Fibroblast of villous mesenchyme (primary cell): ENCODE measurements at regions not wholly inside any gene's neighbourhood (a gene's known extent, or its start where the extent isn't known, plus 50 kb on each side); places are given as distances from the start of the nearest gene placed in this dataset.

Experiments used
- DNase-seq: peaks from one replicate; pipeline ENCODE4 v3.0.0-alpha.2; 2010; ENCODE audit warnings: low read depth
- H3K4me3 ChIP-seq: 2 replicates; pipeline ENCODE4 v1.5.1; 2011; ENCODE audit warnings: low read depth, mild to moderate bottlenecking, low read length
- CTCF ChIP-seq: IDR thresholded peaks from 2 replicates; pipeline ENCODE4 v1.5.1; 2012; ENCODE audit warnings: low read depth, mild to moderate bottlenecking, low read length; ENCODE audit not compliant: insufficient read depth

- no peak overlapping the region for H3K4me3 ChIP-seq
- DNase-seq, result no peak
- no peak for TF ChIP-seq CTCF
Observed at GRCh38 chr9:105984714-105985113, 290.4 kb downstream of the TMEM38B start.

GRCh38 chr9:105993116-105993854 lies 298.9 kb downstream of the TMEM38B start:
- no peak overlapping the region for H3K4me3 ChIP-seq
- TF ChIP-seq CTCF, result no peak
- no peak for DNase-seq

GRCh38 chr9:105993921-105994715 lies 299.8 kb downstream of the TMEM38B start:
- no peak overlapping the region for H3K4me3 ChIP-seq
- DNase-seq, result no peak
- no peak for TF ChIP-seq CTCF

GRCh38 chr9:105994970-105995369 lies 300.6 kb downstream of the TMEM38B start:
- no peak for TF ChIP-seq CTCF
- no peak overlapping the region for H3K4me3 ChIP-seq
- no peak for DNase-seq

GRCh38 chr9:106017198-106017740 lies 322.9 kb downstream of the TMEM38B start:
- no peak overlapping the region for H3K4me3 ChIP-seq
- no peak for TF ChIP-seq CTCF
- DNase-seq, result no peak

- no peak for TF ChIP-seq CTCF
- DNase-seq, result no peak
- H3K4me3 ChIP-seq, result no peak overlapping the region
Observed at GRCh38 chr9:106019039-106019680, 324.8 kb downstream of the TMEM38B start.
